K562 (cell line): ENCODE measurements at regions not wholly inside any gene's neighbourhood (a gene's known extent, or its start where the extent isn't known, plus 50 kb on each side); places are given as distances from the start of the nearest gene placed in this dataset.

ENCODE experiments used
- FOXP1 ChIP-seq: sonication (generic); formaldehyde crosslinking; IDR thresholded peaks from 2 replicates; pipeline ENCODE4 v1.8.0; 2022; ENCODE audit warnings: mild to moderate bottlenecking, missing genetic modification reagents
- GTF2F1 ChIP-seq: IDR thresholded peaks from 2 replicates; pipeline ENCODE4 v1.6.1; 2011; ENCODE audit warnings: low read depth, low read length, improper control_type of control experiment
- PCBP2 ChIP-seq: fragments of 200-400 bp; formaldehyde crosslinking; IDR thresholded peaks from 2 replicates; pipeline ENCODE4 v1.6.1; 2018; ENCODE audit warnings: low read length, low read depth, mild to moderate bottlenecking, moderate library complexity; ENCODE audit not compliant: poor library complexity, severe bottlenecking
- TF ChIP-seq, protein P1 (sequence below): fragments of 200-600 bp; sonication (generic); IDR thresholded peaks from one replicate; pipeline ENCODE4 v1.6.1; 2012; ENCODE audit warnings: mild to moderate bottlenecking, low read depth, low read length, inconsistent platforms

DNA sequence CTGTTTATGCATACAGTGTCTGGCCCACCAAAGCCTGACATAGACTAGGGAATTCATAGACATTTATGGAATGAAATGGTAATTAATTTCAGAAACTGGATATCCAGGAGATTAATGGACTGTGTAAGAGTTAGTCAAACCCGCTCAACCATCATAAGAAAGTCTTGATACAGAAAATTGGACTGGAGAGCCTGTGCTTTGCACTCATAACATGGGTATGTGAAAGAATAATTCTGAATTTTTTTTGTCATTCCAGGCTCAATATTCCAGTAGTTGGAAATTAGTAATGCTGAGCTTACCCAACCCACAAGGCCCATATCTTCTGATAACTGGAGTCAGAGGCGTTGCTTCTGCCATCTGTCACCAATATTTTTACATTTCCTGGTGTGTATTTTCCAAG lies 799.7 kb upstream of the IGFBP3 start (continued):
- TF ChIP-seq, protein P1, sequence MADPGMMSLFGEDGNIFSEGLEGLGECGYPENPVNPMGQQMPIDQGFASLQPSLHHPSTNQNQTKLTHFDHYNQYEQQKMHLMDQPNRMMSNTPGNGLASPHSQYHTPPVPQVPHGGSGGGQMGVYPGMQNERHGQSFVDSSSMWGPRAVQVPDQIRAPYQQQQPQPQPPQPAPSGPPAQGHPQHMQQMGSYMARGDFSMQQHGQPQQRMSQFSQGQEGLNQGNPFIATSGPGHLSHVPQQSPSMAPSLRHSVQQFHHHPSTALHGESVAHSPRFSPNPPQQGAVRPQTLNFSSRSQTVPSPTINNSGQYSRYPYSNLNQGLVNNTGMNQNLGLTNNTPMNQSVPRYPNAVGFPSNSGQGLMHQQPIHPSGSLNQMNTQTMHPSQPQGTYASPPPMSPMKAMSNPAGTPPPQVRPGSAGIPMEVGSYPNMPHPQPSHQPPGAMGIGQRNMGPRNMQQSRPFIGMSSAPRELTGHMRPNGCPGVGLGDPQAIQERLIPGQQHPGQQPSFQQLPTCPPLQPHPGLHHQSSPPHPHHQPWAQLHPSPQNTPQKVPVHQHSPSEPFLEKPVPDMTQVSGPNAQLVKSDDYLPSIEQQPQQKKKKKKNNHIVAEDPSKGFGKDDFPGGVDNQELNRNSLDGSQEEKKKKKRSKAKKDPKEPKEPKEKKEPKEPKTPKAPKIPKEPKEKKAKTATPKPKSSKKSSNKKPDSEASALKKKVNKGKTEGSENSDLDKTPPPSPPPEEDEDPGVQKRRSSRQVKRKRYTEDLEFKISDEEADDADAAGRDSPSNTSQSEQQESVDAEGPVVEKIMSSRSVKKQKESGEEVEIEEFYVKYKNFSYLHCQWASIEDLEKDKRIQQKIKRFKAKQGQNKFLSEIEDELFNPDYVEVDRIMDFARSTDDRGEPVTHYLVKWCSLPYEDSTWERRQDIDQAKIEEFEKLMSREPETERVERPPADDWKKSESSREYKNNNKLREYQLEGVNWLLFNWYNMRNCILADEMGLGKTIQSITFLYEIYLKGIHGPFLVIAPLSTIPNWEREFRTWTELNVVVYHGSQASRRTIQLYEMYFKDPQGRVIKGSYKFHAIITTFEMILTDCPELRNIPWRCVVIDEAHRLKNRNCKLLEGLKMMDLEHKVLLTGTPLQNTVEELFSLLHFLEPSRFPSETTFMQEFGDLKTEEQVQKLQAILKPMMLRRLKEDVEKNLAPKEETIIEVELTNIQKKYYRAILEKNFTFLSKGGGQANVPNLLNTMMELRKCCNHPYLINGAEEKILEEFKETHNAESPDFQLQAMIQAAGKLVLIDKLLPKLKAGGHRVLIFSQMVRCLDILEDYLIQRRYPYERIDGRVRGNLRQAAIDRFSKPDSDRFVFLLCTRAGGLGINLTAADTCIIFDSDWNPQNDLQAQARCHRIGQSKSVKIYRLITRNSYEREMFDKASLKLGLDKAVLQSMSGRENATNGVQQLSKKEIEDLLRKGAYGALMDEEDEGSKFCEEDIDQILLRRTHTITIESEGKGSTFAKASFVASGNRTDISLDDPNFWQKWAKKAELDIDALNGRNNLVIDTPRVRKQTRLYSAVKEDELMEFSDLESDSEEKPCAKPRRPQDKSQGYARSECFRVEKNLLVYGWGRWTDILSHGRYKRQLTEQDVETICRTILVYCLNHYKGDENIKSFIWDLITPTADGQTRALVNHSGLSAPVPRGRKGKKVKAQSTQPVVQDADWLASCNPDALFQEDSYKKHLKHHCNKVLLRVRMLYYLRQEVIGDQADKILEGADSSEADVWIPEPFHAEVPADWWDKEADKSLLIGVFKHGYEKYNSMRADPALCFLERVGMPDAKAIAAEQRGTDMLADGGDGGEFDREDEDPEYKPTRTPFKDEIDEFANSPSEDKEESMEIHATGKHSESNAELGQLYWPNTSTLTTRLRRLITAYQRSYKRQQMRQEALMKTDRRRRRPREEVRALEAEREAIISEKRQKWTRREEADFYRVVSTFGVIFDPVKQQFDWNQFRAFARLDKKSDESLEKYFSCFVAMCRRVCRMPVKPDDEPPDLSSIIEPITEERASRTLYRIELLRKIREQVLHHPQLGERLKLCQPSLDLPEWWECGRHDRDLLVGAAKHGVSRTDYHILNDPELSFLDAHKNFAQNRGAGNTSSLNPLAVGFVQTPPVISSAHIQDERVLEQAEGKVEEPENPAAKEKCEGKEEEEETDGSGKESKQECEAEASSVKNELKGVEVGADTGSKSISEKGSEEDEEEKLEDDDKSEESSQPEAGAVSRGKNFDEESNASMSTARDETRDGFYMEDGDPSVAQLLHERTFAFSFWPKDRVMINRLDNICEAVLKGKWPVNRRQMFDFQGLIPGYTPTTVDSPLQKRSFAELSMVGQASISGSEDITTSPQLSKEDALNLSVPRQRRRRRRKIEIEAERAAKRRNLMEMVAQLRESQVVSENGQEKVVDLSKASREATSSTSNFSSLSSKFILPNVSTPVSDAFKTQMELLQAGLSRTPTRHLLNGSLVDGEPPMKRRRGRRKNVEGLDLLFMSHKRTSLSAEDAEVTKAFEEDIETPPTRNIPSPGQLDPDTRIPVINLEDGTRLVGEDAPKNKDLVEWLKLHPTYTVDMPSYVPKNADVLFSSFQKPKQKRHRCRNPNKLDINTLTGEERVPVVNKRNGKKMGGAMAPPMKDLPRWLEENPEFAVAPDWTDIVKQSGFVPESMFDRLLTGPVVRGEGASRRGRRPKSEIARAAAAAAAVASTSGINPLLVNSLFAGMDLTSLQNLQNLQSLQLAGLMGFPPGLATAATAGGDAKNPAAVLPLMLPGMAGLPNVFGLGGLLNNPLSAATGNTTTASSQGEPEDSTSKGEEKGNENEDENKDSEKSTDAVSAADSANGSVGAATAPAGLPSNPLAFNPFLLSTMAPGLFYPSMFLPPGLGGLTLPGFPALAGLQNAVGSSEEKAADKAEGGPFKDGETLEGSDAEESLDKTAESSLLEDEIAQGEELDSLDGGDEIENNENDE = no peak
- TF ChIP-seq PCBP2 (no peak), GTF2F1 (no peak), FOXP1 (CRISPR knock-in tag) (no peak)
